ENCODE measurements at regions not wholly inside any gene's neighbourhood (a gene's known extent, or its start where the extent isn't known, plus 50 kb on each side); places are given as distances from the start of the nearest gene placed in this dataset.

- H2AFZ ChIP-seq (ENCODE audit: low read depth, low read length), result no peak overlapping the region
- H3K4me3 ChIP-seq (ENCODE audit: low read length), result no peak overlapping the region
- peaks cover 9% of the 10 kb centered on the region for H3K4me1 ChIP-seq (ENCODE audit: insufficient read depth, low read length)
- no peaks in the 10 kb centered on the region for H3K27me3 ChIP-seq (ENCODE audit: insufficient read depth, low read length)
- no peaks in the 10 kb centered on the region for H3K36me3 ChIP-seq (ENCODE audit: insufficient read depth, low read length)
- H3K9me3 ChIP-seq (ENCODE audit: low read length), result no peaks in the 10 kb centered on the region
These were observed 326.6 kb downstream of the MZT1 start for GRCh38 chr13:72400856-72401255.

DNA sequence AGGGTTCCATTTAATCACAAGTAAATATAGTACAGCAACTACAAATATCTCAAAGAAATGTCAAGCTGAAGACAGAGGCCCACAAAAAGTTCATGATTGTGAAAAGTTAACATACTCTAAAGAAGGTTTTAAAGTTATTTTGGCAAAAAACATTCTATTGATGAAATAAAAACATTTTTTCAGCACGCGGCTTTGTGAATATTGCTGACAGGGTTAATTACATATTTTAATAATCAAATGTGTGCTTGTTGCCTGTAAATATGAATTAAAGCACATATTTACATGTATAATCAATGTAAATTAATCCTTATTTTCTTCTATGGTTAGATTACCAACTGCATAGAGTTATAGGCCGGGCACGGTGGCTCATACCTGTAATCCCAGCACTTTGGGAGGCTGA lies 328.1 kb downstream of the MZT1 start:
- Histone ChIP-seq H3K9me3 (ENCODE audit: low read length) (no peaks in the 10 kb centered on the region), H3K27me3 (ENCODE audit: insufficient read depth, low read length) (no peaks in the 10 kb centered on the region), H2AFZ (ENCODE audit: low read depth, low read length) (no peak overlapping the region), H3K36me3 (ENCODE audit: insufficient read depth, low read length) (no peaks in the 10 kb centered on the region), H3K4me1 (ENCODE audit: insufficient read depth, low read length) (peaks cover 9% of the 10 kb centered on the region), H3K4me3 (ENCODE audit: low read length) (no peak overlapping the region)

GRCh38 chr13:72397265-72397664 lies 330.2 kb downstream of the MZT1 start:
- peaks cover 3% of the 10 kb centered on the region for H3K4me1 ChIP-seq (ENCODE audit: insufficient read depth, low read length)
- no peaks in the 10 kb centered on the region for H3K9me3 ChIP-seq (ENCODE audit: low read length)
- H3K27me3 ChIP-seq (ENCODE audit: insufficient read depth, low read length), result no peaks in the 10 kb centered on the region
- no peak overlapping the region for H2AFZ ChIP-seq (ENCODE audit: low read depth, low read length)
- H3K36me3 ChIP-seq (ENCODE audit: insufficient read depth, low read length), result no peaks in the 10 kb centered on the region
- H3K4me3 ChIP-seq (ENCODE audit: low read length), result no peak overlapping the region

DNA sequence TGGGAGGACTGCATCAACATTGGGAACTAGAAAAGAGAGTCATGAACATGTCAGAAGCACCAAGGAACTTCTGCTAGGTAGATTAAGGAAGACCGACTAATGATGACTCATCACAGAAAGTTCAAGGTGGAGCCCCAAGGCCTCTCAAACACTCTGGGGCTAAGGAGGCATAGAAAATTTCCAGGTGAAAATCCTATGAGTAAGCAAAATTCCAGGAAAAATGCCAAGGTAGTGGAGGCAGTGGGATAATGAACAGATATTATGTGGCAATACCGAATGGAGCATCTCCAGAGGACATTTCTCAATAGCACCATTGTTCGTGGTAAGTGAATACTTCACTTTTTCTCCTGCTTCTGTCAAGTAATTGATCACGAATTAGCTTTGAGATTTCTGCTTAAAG lies 336.5 kb downstream of the MZT1 start:
- Histone ChIP-seq H3K4me1 (ENCODE audit: insufficient read depth, low read length) (peaks cover 9% of the 10 kb centered on the region), H3K27me3 (ENCODE audit: insufficient read depth, low read length) (no peaks in the 10 kb centered on the region), H3K36me3 (ENCODE audit: insufficient read depth, low read length) (no peaks in the 10 kb centered on the region), H3K4me3 (ENCODE audit: low read length) (no peak overlapping the region), H3K9me3 (ENCODE audit: low read length) (no peaks in the 10 kb centered on the region), H2AFZ (ENCODE audit: low read depth, low read length) (no peak overlapping the region)

- H3K4me3 ChIP-seq (ENCODE audit: low read length), result no peak overlapping the region
- no peaks in the 10 kb centered on the region for H3K27me3 ChIP-seq (ENCODE audit: insufficient read depth, low read length)
- H3K9me3 ChIP-seq (ENCODE audit: low read length), result no peaks in the 10 kb centered on the region
- no peak overlapping the region for H2AFZ ChIP-seq (ENCODE audit: low read depth, low read length)
- no peaks in the 10 kb centered on the region for H3K36me3 ChIP-seq (ENCODE audit: insufficient read depth, low read length)
- peaks cover 9% of the 10 kb centered on the region for H3K4me1 ChIP-seq (ENCODE audit: insufficient read depth, low read length)
These were observed 341.2 kb downstream of the MZT1 start for GRCh38 chr13:72386138-72386684.

DNA sequence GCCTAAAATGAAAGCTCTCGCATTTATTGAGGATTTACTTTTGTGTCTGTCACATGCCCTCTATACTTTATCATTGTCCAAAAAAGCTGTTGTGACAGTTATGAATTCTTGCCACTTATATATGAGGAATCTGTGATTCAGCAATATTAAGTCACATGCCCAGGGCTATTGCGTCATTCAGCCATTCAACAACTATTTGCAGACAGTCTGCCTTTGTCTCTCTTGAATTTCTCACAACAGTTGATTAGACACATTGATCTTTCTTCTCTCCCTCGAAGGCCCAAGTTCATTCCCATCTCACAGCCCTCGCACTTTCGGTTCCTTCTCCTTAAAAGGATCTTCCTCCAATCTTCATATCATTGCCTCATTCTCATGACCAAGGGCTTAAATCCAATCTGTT lies 342.6 kb downstream of the MZT1 start:
- peaks cover 9% of the 10 kb centered on the region for H3K4me1 ChIP-seq (ENCODE audit: insufficient read depth, low read length)
- no peak overlapping the region for H2AFZ ChIP-seq (ENCODE audit: low read depth, low read length)
- H3K9me3 ChIP-seq (ENCODE audit: low read length), result no peaks in the 10 kb centered on the region
- no peak overlapping the region for H3K4me3 ChIP-seq (ENCODE audit: low read length)
- no peaks in the 10 kb centered on the region for H3K27me3 ChIP-seq (ENCODE audit: insufficient read depth, low read length)
- H3K36me3 ChIP-seq (ENCODE audit: insufficient read depth, low read length), result no peaks in the 10 kb centered on the region

- peaks cover 9% of the 10 kb centered on the region for H3K4me1 ChIP-seq (ENCODE audit: insufficient read depth, low read length)
- no peaks in the 10 kb centered on the region for H3K9me3 ChIP-seq (ENCODE audit: low read length)
- no peaks in the 10 kb centered on the region for H3K27me3 ChIP-seq (ENCODE audit: insufficient read depth, low read length)
- H3K4me3 ChIP-seq (ENCODE audit: low read length), result no peak overlapping the region
- no peaks in the 10 kb centered on the region for H3K36me3 ChIP-seq (ENCODE audit: insufficient read depth, low read length)
- H2AFZ ChIP-seq (ENCODE audit: low read depth, low read length), result no peak overlapping the region
These were observed 343.1 kb downstream of the MZT1 start for GRCh38 chr13:72384186-72384823.

DNA sequence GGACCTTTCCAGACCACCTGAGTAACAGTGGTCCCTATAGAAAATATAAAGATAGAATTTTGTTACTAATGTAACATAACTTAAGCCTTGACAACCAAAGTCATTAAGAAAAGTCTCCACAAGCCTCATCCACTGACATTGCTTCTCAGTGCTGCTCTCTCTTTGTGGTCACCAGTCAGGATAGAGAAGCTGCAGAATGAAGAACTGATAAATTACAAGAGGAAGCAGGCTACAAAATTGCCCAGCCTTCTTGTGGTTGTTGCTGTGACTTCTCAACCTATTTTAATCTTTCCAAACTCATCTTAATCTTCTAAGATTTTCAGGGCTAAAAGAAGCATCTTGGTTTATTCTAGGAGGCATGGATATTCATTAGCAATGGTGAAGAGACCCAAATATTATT lies 343.8 kb downstream of the MZT1 start:
- H3K36me3 ChIP-seq (ENCODE audit: insufficient read depth, low read length), result no peaks in the 10 kb centered on the region
- H3K9me3 ChIP-seq (ENCODE audit: low read length), result no peaks in the 10 kb centered on the region
- no peaks in the 10 kb centered on the region for H3K27me3 ChIP-seq (ENCODE audit: insufficient read depth, low read length)
- H3K4me1 ChIP-seq (ENCODE audit: insufficient read depth, low read length), result peaks cover 9% of the 10 kb centered on the region
- no peak overlapping the region for H3K4me3 ChIP-seq (ENCODE audit: low read length)
- H2AFZ ChIP-seq (ENCODE audit: low read depth, low read length), result no peak overlapping the region

DNA sequence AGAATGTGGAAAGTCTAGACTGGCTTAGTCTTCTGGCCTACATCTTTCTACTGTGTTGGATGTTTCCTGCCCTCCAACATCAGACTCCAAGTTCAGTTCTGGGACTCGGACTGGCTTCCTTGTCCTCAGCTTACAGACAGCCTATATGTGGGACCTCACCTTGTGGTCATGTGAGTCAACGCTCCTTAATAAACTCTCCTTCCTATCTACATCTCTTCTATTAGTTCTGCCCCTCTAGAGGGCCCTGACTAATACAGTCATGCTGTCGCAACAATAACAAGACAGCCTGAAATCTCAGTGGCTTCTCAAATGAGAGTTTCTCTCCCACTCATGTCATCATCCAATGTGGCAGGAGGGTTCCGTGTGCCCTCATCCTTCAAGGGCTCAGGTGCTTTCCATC lies 347.8 kb downstream of the MZT1 start:
- Histone ChIP-seq H3K9me3 (ENCODE audit: low read length) (no peaks in the 10 kb centered on the region), H3K36me3 (ENCODE audit: insufficient read depth, low read length) (no peaks in the 10 kb centered on the region), H2AFZ (ENCODE audit: low read depth, low read length) (no peak overlapping the region), H3K27me3 (ENCODE audit: insufficient read depth, low read length) (no peaks in the 10 kb centered on the region), H3K4me1 (ENCODE audit: insufficient read depth, low read length) (no peaks in the 10 kb centered on the region), H3K4me3 (ENCODE audit: low read length) (no peak overlapping the region)

GRCh38 chr13:72368031-72368430 lies 359.4 kb downstream of the MZT1 start:
- H3K36me3 ChIP-seq (ENCODE audit: insufficient read depth, low read length), result no peaks in the 10 kb centered on the region
- no peak overlapping the region for H2AFZ ChIP-seq (ENCODE audit: low read depth, low read length)
- no peaks in the 10 kb centered on the region for H3K9me3 ChIP-seq (ENCODE audit: low read length)
- no peaks in the 10 kb centered on the region for H3K4me1 ChIP-seq (ENCODE audit: insufficient read depth, low read length)
- no peaks in the 10 kb centered on the region for H3K27me3 ChIP-seq (ENCODE audit: insufficient read depth, low read length)
- no peak overlapping the region for H3K4me3 ChIP-seq (ENCODE audit: low read length)

DNA sequence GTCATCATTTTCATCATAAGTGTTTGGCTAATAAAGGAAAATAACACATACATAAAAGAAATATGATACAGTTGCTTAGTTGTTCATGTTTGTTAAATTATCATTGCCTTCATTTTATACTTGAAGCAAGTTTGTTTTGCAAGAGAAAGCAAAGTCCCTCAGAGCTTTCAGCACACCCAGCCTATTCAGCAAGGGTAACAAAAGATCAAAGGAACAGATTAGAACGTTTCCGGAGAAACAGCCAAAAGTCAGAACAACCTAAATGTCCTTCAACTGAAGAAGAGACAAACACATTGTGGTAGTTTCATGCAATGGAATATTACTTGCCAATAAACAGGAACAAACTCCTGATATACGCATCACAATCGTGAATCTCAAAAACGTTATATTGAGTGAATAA lies 380.7 kb downstream of the MZT1 start:
- Histone ChIP-seq H2AFZ (ENCODE audit: low read depth, low read length) (no peak overlapping the region), H3K9me3 (ENCODE audit: low read length) (no peaks in the 10 kb centered on the region), H3K27me3 (ENCODE audit: insufficient read depth, low read length) (no peaks in the 10 kb centered on the region), H3K4me1 (ENCODE audit: insufficient read depth, low read length) (no peaks in the 10 kb centered on the region), H3K36me3 (ENCODE audit: insufficient read depth, low read length) (no peaks in the 10 kb centered on the region), H3K4me3 (ENCODE audit: low read length) (no peak overlapping the region)

DNA sequence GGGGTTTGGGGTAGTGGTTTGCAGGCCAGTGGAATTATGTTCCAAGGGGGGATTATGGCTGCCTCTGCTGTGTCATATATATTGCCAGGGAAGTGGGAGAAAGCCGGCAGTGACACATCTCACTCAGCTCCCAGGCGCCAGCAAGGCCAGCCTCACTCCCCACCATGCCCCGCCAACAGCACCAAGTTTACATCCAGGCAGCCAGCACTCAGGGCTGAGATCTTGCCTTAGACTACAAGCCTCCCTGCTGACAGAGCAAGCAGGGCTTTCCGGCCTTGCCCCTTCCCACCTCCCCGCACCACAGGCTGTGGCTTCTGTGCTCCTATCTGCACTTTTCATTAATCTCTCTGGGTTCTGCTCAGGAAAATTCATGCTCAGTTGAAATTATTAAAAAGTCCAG lies 385.1 kb downstream of the MZT1 start:
- Histone ChIP-seq H3K36me3 (ENCODE audit: insufficient read depth, low read length) (no peaks in the 10 kb centered on the region), H3K27me3 (ENCODE audit: insufficient read depth, low read length) (no peaks in the 10 kb centered on the region), H3K4me1 (ENCODE audit: insufficient read depth, low read length) (no peaks in the 10 kb centered on the region), H3K9me3 (ENCODE audit: low read length) (no peaks in the 10 kb centered on the region), H3K4me3 (ENCODE audit: low read length) (no peak overlapping the region), H2AFZ (ENCODE audit: low read depth, low read length) (no peak overlapping the region)

DNA sequence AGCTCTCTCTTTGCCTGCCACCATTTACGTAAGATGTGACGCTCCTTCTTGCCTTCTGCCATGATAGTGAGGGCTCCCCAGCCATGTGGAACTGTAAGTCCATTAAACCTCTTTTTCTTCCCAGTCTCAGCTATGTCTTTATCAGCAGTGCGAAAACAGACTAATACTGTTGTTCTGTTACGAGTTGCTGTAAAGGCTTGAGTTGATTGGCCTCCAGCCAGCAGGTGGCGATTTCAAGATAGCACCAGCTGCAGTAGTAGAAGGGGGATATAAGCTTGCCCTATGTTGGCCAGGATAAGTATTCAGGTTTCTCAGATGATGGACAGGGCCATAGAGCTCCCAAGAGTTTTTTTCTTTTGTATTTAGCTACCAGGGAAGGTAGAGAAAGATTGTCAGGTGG lies 385.5 kb downstream of the MZT1 start:
- Histone ChIP-seq H3K36me3 (ENCODE audit: insufficient read depth, low read length) (no peaks in the 10 kb centered on the region), H2AFZ (ENCODE audit: low read depth, low read length) (no peak overlapping the region), H3K4me3 (ENCODE audit: low read length) (no peak overlapping the region), H3K9me3 (ENCODE audit: low read length) (no peaks in the 10 kb centered on the region), H3K4me1 (ENCODE audit: insufficient read depth, low read length) (no peaks in the 10 kb centered on the region), H3K27me3 (ENCODE audit: insufficient read depth, low read length) (no peaks in the 10 kb centered on the region)

Measured in neuron (in vitro differentiated cells).